SK-N-SH (cell line): ENCODE measurements at regions not wholly inside any gene's neighbourhood (a gene's known extent, or its start where the extent isn't known, plus 50 kb on each side); places are given as distances from the start of the nearest gene placed in this dataset.

ENCODE experiments used
- CTCF ChIA-PET: fragments of 300-600, 350-600 bp; formaldehyde crosslinking; extraction: SDS; loops from one replicate; lab custom pipeline; 2021; lab: Yijun Ruan, JAX
- POLR2A ChIA-PET: fragments of 350-600 bp; sonication (Branson Sonifier 250); formaldehyde crosslinking; extraction: SDS; loops from one replicate; lab custom pipeline; 2020; ENCODE audit warnings: antibody characterized with exemption, inconsistent platforms; lab: Yijun Ruan, JAX
- DNase-seq: peaks from one replicate; pipeline ENCODE4 v3.0.0; 2012
- H2AFZ ChIP-seq: fragments of 200-600 bp; sonication (generic); 2 replicates; pipeline ENCODE4 v1.8.1; 2016; ENCODE audit warnings: antibody characterized with exemption, mild to moderate bottlenecking, low read depth
- H3F3A ChIP-seq: fragments of 200-600 bp; sonication (generic); replicated peaks from 2 replicates; pipeline ENCODE3; 2016; ENCODE audit warnings: antibody characterized with exemption, mild to moderate bottlenecking; ENCODE audit not compliant: insufficient read depth
- H3K27ac ChIP-seq, 2 experiments: fragments of 200-500 bp in 1 of 2; fragments of 200-600 bp in 1 of 2; sonication (Bioruptor generic) in 1 of 2; sonication (generic), shearing (Covaris generic) in 1 of 2; 2 replicates each; pipeline versions ENCODE4 v1.5.1 to v1.6.1; 2014 to 2016; ENCODE audit warnings: low read depth in 2 of 2, inconsistent platforms in 1 of 2, low read length in 1 of 2, mild to moderate bottlenecking in 1 of 2, mixed read lengths in 1 of 2
- H3K27me3 ChIP-seq: fragments of 200-600 bp; sonication (generic), shearing (Covaris generic); 2 replicates; pipeline ENCODE4 v1.6.1; 2016; ENCODE audit warnings: mixed run types; ENCODE audit not compliant: insufficient read depth
- H3K36me3 ChIP-seq, 2 experiments: fragments of 200-500 bp in 1 of 2; fragments of 200-600 bp in 1 of 2; sonication (Bioruptor generic) in 1 of 2; sonication (generic) in 1 of 2; replicated peaks in 1 of 2; 2 replicates each; pipeline versions ENCODE3 to v1.5.1; 2014 to 2016; ENCODE audit warnings: low read length in 1 of 2, mild to moderate bottlenecking in 1 of 2; ENCODE audit not compliant: insufficient read depth in 2 of 2, control insufficient read depth in 1 of 2
- H3K4me1 ChIP-seq, 2 experiments: fragments of 200-500 bp in 1 of 2; fragments of 200-600 bp in 1 of 2; sonication (Bioruptor generic) in 1 of 2; sonication (generic), shearing (Covaris generic) in 1 of 2; 2 replicates each; pipeline versions ENCODE4 v1.5.1 to v1.6.1; 2014 to 2016; ENCODE audit warnings: low read depth in 1 of 2, low read length in 1 of 2, mixed run types in 1 of 2; ENCODE audit not compliant: insufficient read depth in 2 of 2, control insufficient read depth in 1 of 2
- H3K4me2 ChIP-seq: fragments of 200-600 bp; sonication (generic), shearing (Covaris generic); 2 replicates; pipeline ENCODE4 v1.6.1; 2017; ENCODE audit warnings: mixed run types
- H3K4me3 ChIP-seq, 2 experiments: fragments of 200-500 bp in 1 of 2; fragments of 200-600 bp in 1 of 2; sonication (Bioruptor generic) in 1 of 2; sonication (generic), shearing (Covaris generic) in 1 of 2; 2 replicates each; pipeline versions ENCODE4 v1.5.1 to v1.8.1; 2014 to 2016; ENCODE audit warnings: low read depth in 2 of 2, inconsistent platforms in 1 of 2, low read length in 1 of 2, mild to moderate bottlenecking in 1 of 2, mixed read lengths in 1 of 2, moderate library complexity in 1 of 2
- H3K79me2 ChIP-seq: fragments of 200-600 bp; sonication (generic); 2 replicates; pipeline ENCODE4 v1.8.1; 2017; ENCODE audit warnings: mild to moderate bottlenecking; ENCODE audit not compliant: insufficient read depth
- H3K9ac ChIP-seq: fragments of 200-600 bp; sonication (generic); 2 replicates; pipeline ENCODE4 v1.6.1; 2017; ENCODE audit warnings: mixed run types
- H3K9me2 ChIP-seq: fragments of 200-600 bp; sonication (generic); 2 replicates; pipeline ENCODE4 v1.6.1; 2017; ENCODE audit warnings: mixed run types
- H3K9me3 ChIP-seq: fragments of 200-600 bp; sonication (generic); 2 replicates; pipeline ENCODE4 v1.6.1; 2017; ENCODE audit warnings: mixed run types, mild to moderate bottlenecking, moderate library complexity
- H4K20me1 ChIP-seq: fragments of 200-600 bp; sonication (generic); 2 replicates; pipeline ENCODE4 v1.6.1; 2017; ENCODE audit warnings: mild to moderate bottlenecking, mixed run types; ENCODE audit not compliant: insufficient read depth
- CHD2 ChIP-seq: fragments of 150-350 bp; IDR thresholded peaks from 2 replicates; pipeline ENCODE4 v1.6.1; 2018; ENCODE audit warnings: low read length; ENCODE audit not compliant: partially characterized antibody
- ELF1 ChIP-seq: IDR thresholded peaks from 2 replicates; pipeline ENCODE4 v1.4.0; 2012
- EP300 ChIP-seq, 2 experiments: IDR thresholded peaks; 2 replicates each; pipeline versions ENCODE4 v1.4.0 to v1.6.1; 2012; ENCODE audit warnings: borderline replicate concordance in 1 of 2, low read depth in 1 of 2, low read length in 1 of 2
- EZH2phosphoT487 ChIP-seq: fragments of 200-600 bp; sonication (generic); IDR thresholded peaks from 2 replicates; pipeline ENCODE4 v1.6.1; 2017; ENCODE audit warnings: low read depth, mixed run types, mild to moderate bottlenecking, antibody characterized with exemption, moderate library complexity, borderline replicate concordance
- FOSL2 ChIP-seq: IDR thresholded peaks from 2 replicates; pipeline ENCODE4 v1.4.0; 2012; ENCODE audit warnings: low read depth, mild to moderate bottlenecking, moderate library complexity, borderline replicate concordance
- FOXJ3 ChIP-seq: sonication (generic); formaldehyde crosslinking; IDR thresholded peaks from 2 replicates; pipeline ENCODE4 v1.5.1; 2020; ENCODE audit warnings: mild to moderate bottlenecking, missing genetic modification reagents
- GABPA ChIP-seq: IDR thresholded peaks from 2 replicates; pipeline ENCODE4 v1.4.0; 2012; ENCODE audit warnings: low read depth, mild to moderate bottlenecking
- JUND ChIP-seq: IDR thresholded peaks from 2 replicates; pipeline ENCODE4 v1.4.0; 2012
- MAX ChIP-seq: IDR thresholded peaks from 2 replicates; pipeline ENCODE4 v1.4.0; 2012; ENCODE audit warnings: low read depth
- NFIC ChIP-seq: IDR thresholded peaks from 2 replicates; pipeline ENCODE4 v1.4.0; 2012; ENCODE audit warnings: borderline replicate concordance
- NRF1 ChIP-seq: IDR thresholded peaks from 2 replicates; pipeline ENCODE4 v1.6.1; 2012; ENCODE audit warnings: low read depth, mild to moderate bottlenecking, low read length
- PBX3 ChIP-seq: IDR thresholded peaks from 2 replicates; pipeline ENCODE4; 2012
- POLR2AphosphoS5 ChIP-seq: IDR thresholded peaks from 2 replicates; pipeline ENCODE4 v1.6.1; 2012; ENCODE audit warnings: low read depth, low read length
- RCOR1 ChIP-seq: fragments of 150-350 bp; IDR thresholded peaks from 2 replicates; pipeline ENCODE4 v1.6.1; 2017; ENCODE audit warnings: antibody characterized with exemption, low read length
- RFX5 ChIP-seq: IDR thresholded peaks from 2 replicates; pipeline ENCODE4 v1.6.1; 2012; ENCODE audit warnings: mild to moderate bottlenecking, improper control_type of control experiment, low read length
- RXRA ChIP-seq: IDR thresholded peaks from 2 replicates; pipeline ENCODE4 v1.4.0; 2012; ENCODE audit warnings: low read depth, mild to moderate bottlenecking, borderline replicate concordance
- TEAD4 ChIP-seq: IDR thresholded peaks from 2 replicates; pipeline ENCODE4 v1.4.0; 2012; ENCODE audit warnings: mild to moderate bottlenecking, borderline replicate concordance; ENCODE audit not compliant: insufficient read depth
- ZBTB33 ChIP-seq: IDR thresholded peaks from 2 replicates; pipeline ENCODE4 v1.4.0; 2012; ENCODE audit warnings: low read depth, borderline replicate concordance
- WGBS: methylation state at CpG from one replicate; pipeline ENCODE4 v1.1.6; 2017; ENCODE audit warnings: low lambda C conversion rate; 5-methylcytosine and 5-hydroxymethylcytosine counted together
- TF ChIP-seq, protein P1 (sequence below): fragments of 200-600 bp; sonication (generic); IDR thresholded peaks from 2 replicates; pipeline ENCODE4 v1.6.1; 2017; ENCODE audit warnings: antibody characterized with exemption, mild to moderate bottlenecking, moderate library complexity
- TF ChIP-seq, protein P2 (sequence below): fragments of 150-350 bp; IDR thresholded peaks from 2 replicates; pipeline ENCODE4 v1.6.1; 2017; ENCODE audit warnings: antibody characterized with exemption, low read length, low read depth, borderline replicate concordance

- no peak for TF ChIP-seq TEAD4
- TF ChIP-seq RCOR1: no peak
- no peak for TF ChIP-seq PBX3
- no peak for TF ChIP-seq NFIC
- TF ChIP-seq POLR2AphosphoS5: no peak
- CTCF ChIA-PET: no interaction called here
- no peaks in the 10 kb centered on the region for H3K36me3 ChIP-seq
Measured at GRCh38 chr1:30638086-30638485, 85.3 kb downstream of the MATN1 start.

GRCh38 chr1:30637183-30637980, 86.0 kb downstream of the MATN1 start:
- POLR2A ChIA-PET: no interaction called here
- no peak for TF ChIP-seq RCOR1
- TF ChIP-seq ZBTB33: no peak
- no peak for TF ChIP-seq CHD2
- no peak for TF ChIP-seq NRF1
- no peak for TF ChIP-seq GABPA
- TF ChIP-seq RXRA: no peak
- no peak for TF ChIP-seq ELF1
- no peak for TF ChIP-seq FOSL2
- no peak for TF ChIP-seq EZH2phosphoT487
- no peak for TF ChIP-seq MAX
- TF ChIP-seq, protein P1, sequence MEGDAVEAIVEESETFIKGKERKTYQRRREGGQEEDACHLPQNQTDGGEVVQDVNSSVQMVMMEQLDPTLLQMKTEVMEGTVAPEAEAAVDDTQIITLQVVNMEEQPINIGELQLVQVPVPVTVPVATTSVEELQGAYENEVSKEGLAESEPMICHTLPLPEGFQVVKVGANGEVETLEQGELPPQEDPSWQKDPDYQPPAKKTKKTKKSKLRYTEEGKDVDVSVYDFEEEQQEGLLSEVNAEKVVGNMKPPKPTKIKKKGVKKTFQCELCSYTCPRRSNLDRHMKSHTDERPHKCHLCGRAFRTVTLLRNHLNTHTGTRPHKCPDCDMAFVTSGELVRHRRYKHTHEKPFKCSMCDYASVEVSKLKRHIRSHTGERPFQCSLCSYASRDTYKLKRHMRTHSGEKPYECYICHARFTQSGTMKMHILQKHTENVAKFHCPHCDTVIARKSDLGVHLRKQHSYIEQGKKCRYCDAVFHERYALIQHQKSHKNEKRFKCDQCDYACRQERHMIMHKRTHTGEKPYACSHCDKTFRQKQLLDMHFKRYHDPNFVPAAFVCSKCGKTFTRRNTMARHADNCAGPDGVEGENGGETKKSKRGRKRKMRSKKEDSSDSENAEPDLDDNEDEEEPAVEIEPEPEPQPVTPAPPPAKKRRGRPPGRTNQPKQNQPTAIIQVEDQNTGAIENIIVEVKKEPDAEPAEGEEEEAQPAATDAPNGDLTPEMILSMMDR: no peak
- no peak for TF ChIP-seq JUND
- no peak for TF ChIP-seq FOXJ3
- TF ChIP-seq EP300 (IDR thresholded peaks at IDR 0.05; ENCODE audit: borderline replicate concordance in 1 of 2, low read depth in 1 of 2, low read length in 1 of 2): no peak
- TF ChIP-seq, protein P2, sequence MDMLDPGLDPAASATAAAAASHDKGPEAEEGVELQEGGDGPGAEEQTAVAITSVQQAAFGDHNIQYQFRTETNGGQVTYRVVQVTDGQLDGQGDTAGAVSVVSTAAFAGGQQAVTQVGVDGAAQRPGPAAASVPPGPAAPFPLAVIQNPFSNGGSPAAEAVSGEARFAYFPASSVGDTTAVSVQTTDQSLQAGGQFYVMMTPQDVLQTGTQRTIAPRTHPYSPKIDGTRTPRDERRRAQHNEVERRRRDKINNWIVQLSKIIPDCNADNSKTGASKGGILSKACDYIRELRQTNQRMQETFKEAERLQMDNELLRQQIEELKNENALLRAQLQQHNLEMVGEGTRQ: no peak
- TF ChIP-seq PBX3: no peak
- TF ChIP-seq RFX5: no peak
- Histone ChIP-seq H3K27me3 (no peaks in the 10 kb centered on the region), H3K9me3 (no peaks in the 10 kb centered on the region), H3K9me2 (no peaks in the 10 kb centered on the region), H2AFZ (no peak overlapping the region), H3K4me2 (no peak overlapping the region), H3K27ac (no peak overlapping the region), H3F3A (no peaks in the 10 kb centered on the region), H3K4me1 (peaks cover 0 to 26% of the 10 kb centered on the region in 2 experiments; a peak in 1 of 4 replicates), H3K36me3 (no peaks in the 10 kb centered on the region), H3K79me2 (no peaks in the 10 kb centered on the region), H3K9ac (no peak overlapping the region), H3K4me3 (no peak overlapping the region), H4K20me1 (no peaks in the 10 kb centered on the region)
- DNase-seq: no peak
- WGBS: 26% methylated on average over 10 of the region's 12 CpGs
- CTCF ChIA-PET: no interaction called here

More at GRCh38 chr1:30638086-30638485, 85.3 kb downstream of the MATN1 start:
- H3K9me2 ChIP-seq: no peaks in the 10 kb centered on the region
- H2AFZ ChIP-seq: no peak overlapping the region
- no peak overlapping the region for H3K9ac ChIP-seq
- H3K4me1 ChIP-seq: peaks cover 0 to 26% of the 10 kb centered on the region in 2 experiments; a peak in 1 of 4 replicates
- no peak overlapping the region for H3K4me2 ChIP-seq
- DNase-seq: no peak
- no peaks in the 10 kb centered on the region for H3K79me2 ChIP-seq
- H3F3A ChIP-seq: no peaks in the 10 kb centered on the region
- no peaks in the 10 kb centered on the region for H4K20me1 ChIP-seq
- POLR2A ChIA-PET: no interaction called here
- H3K27ac ChIP-seq: no peak overlapping the region
- H3K9me3 ChIP-seq: no peaks in the 10 kb centered on the region
- no peaks in the 10 kb centered on the region for H3K27me3 ChIP-seq
- no peak overlapping the region for H3K4me3 ChIP-seq
- WGBS: 26% methylated on average over 3 of the region's 4 CpGs
